Caki2 (cell line): ENCODE measurements at regions not wholly inside any gene's neighbourhood (a gene's known extent, or its start where the extent isn't known, plus 50 kb on each side); places are given as distances from the start of the nearest gene placed in this dataset.
"Not testable (repeated sequence)": the region's sequence is repeated elsewhere in the genome, so short reads cannot be mapped to it uniquely, and the experiment has no call there.

Source experiments
- DNase-seq: peaks from one replicate; pipeline ENCODE4 v3.0.0-alpha.2; 2015; ENCODE audit warnings: low read depth
- in situ Hi-C: cut with HindIII; loops from 2 replicates; pipeline ENCODE4 v1.10.0; 2016; ENCODE audit warnings: low sequenced_read_pairs, low pct_unique_long_range_greater_than_20kb, mixed read lengths

- in situ Hi-C loops: no loop called here
- DNase-seq: peak; percentile 86
Measured at GRCh38 chr20:53828088-53828681, 234.5 kb upstream of the ZNF217 start.

- in situ Hi-C loops: no loop called here
- no peak for DNase-seq
Measured at GRCh38 chr20:53827292-53828087, 233.9 kb upstream of the ZNF217 start.

GRCh38 chr20:53826597-53827291 lies 233.1 kb upstream of the ZNF217 start:
- peak; percentile 94 for DNase-seq
- in situ Hi-C loops: no loop called here

DNA sequence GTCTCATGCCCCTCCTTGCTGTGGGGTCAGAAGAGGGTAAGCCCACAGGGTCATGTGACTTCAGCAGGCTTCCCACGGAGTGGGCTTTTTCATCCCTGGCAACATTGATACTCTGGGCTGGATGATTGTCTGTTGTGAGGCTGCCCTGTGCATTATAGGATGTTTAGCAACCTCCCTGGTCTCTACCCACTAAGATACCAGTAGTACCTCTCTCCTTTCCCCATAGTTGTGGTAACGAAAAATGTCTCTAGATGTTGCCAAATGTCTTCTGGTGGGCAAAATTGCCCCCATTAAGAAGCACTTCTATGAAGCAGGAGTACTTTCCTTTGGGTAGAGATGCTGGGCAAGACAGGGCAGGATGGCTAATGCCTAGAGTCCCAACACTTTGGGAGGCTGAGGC lies 232.5 kb upstream of the ZNF217 start:
- in situ Hi-C loops: no loop called here
- DNase-seq: no peak

DNA sequence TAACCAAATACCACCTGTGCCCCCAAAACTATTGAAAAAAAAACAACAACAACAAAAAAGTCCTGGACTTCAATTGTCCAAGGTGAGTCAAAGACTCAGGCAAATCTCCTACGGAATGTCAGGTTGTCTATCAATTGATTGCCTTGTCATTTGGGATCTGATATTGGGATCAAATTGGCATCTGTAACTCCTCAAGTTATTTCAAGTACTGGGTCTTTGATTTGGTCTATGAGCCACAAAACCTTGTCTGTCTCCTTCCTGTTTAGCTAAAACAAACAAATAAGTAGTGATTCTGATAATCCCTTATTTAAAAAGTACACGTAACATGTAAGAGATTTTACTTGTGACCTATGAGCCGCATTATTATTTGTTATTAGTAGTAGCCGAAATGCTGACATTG lies 231.6 kb upstream of the ZNF217 start:
- no peak for DNase-seq
- in situ Hi-C loops: no loop called here

DNA sequence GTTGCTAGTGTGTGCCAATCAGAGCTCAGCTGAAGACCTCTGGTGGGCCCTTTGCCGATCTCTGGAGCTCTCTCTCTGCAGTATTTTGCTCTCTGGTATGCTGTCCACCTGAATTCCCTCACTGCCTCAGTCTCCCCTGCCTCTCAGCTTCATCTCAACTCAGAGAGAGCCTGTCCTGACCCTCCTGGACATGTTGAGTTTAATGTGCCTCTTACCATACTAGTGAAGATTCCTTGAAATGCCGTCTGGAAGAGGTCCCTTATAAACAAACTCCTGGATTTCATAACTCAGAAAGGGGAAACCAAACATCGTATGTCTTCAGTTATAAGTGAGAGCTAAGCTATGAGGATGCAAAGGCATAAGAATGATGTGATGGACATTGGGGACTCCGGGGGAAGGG lies 231.1 kb upstream of the ZNF217 start:
- in situ Hi-C loops: no loop called here

GRCh38 chr20:53823121-53823764 lies 229.6 kb upstream of the ZNF217 start:
- no peak for DNase-seq
- in situ Hi-C loops: no loop called here

More for the DNA sequence above, 231.1 kb upstream of the ZNF217 start:
- no peak for DNase-seq

GRCh38 chr20:53822534-53822933 lies 228.9 kb upstream of the ZNF217 start:
- no peak for DNase-seq
- in situ Hi-C loops: no loop called here

DNA sequence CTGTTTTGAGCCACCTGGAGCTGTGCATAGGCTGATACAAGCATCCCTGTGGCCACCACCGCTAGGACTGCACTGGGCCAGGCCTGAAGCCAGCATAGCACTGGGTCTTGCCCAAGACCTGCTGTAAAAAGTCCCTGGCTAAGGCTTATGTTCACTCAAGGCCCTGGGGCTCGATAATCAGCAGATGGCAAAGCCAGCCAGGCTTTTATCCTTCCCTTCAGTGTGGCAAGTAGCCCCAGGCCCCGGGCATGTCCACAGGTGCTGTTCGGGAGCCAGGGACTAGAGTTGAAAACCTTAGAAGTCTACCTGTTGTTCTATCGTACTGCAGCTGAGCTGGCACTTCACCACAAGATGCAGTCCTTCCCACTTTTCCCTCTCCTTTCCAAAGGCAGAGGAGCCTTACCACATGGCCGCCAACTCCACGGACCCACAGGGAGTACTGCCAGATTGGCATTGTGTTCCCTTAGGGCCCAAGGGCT lies 226.4 kb upstream of the ZNF217 start:
- in situ Hi-C loops: no loop called here
- no peak for DNase-seq

GRCh38 chr20:53818457-53819177 lies 225.0 kb upstream of the ZNF217 start:
- in situ Hi-C loops: no loop called here
- DNase-seq: no peak

- in situ Hi-C loops, DNase-seq: not testable (repeated sequence)
Measured at GRCh38 chr20:53817513-53817912, 223.9 kb upstream of the ZNF217 start.

DNA sequence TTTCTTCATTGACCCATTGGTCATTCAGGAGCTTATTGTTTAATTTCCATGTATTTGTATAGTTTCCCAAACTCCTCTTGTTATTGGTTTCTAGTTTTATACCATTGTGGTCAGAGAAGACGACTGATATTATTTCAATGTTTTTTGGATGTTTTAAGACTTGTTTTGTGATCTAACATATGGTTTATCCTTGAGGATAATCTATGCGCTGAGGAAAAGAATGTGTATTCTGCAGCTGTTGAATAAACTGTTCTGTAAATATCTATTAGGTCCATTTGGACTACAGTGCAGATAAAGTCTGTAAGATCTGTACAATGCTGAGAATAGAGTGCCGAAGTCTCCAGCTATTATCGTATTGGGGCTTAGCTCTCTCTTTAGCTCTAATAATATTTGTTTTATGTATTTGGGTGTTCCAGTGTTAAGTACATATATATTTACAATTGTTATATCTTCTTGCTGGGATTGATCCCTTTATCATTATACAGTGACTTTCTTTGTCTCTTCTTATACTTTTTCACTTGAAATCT lies 223.3 kb upstream of the ZNF217 start:
- in situ Hi-C loops: no loop called here
- DNase-seq: no peak

- no peak for DNase-seq
- in situ Hi-C loops: no loop called here
Measured at GRCh38 chr20:53815509-53815908, 221.9 kb upstream of the ZNF217 start.

DNA sequence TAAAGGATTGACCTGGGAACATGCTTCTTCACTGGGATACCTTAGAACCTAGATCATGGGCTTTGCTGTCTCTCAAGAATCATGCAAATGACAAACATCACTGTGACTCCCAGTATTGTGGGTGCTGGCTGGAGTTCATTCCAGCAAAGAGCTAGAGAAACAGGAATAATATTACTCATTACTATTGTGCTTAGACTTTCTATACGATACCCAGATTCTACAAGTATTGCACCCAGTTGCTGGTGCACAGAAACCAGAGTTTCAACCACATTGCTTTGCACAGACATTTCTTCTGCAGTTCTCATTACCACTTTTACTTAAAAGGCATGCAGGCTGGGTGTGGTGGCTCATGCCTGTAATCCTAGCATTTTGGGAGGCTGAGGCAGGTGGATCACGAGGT lies 220.4 kb upstream of the ZNF217 start:
- no peak for DNase-seq
- in situ Hi-C loops: no loop called here

DNA sequence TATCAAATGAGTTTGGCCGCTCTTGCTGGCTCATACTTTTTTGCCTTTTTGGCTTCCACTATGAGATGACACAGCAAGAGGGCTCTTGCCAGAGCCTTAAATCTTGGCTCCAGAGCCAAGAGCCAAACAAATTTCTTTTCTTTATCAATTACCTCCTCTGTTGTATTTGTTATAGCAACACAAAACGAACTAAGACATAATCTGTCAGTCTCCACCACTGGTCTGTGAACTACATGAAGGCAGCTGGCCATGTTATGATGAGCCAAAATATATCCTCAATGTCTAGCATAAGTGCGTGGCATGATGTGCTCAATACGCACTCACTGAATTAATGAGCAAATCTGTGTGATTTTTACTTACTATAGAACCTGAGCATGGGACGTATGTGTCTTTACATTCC lies 220.0 kb upstream of the ZNF217 start:
- in situ Hi-C loops: no loop called here
- no peak for DNase-seq

- no peak for DNase-seq
- in situ Hi-C loops: no loop called here
Measured at GRCh38 chr20:53811577-53811976, 217.9 kb upstream of the ZNF217 start.

- no peak for DNase-seq
- in situ Hi-C loops: no loop called here
Measured at GRCh38 chr20:53810661-53811355, 217.2 kb upstream of the ZNF217 start.
